HG03469 (cell line): ENCODE measurements at regions not wholly inside any gene's neighbourhood (a gene's known extent, or its start where the extent isn't known, plus 50 kb on each side); places are given as distances from the start of the nearest gene placed in this dataset.
"Not testable (repeated sequence)": the region's sequence is repeated elsewhere in the genome, so short reads cannot be mapped to it uniquely, and the experiment has no call there.

Experiments used
- ATAC-seq: cut with Tn5 transposase; IDR thresholded peaks from one replicate; pipeline ENCODE4 v1.9.1; 2021; ENCODE audit warnings: mild to moderate bottlenecking, moderate library complexity, moderate number of reproducible peaks; ENCODE audit not compliant: unreplicated experiment

DNA sequence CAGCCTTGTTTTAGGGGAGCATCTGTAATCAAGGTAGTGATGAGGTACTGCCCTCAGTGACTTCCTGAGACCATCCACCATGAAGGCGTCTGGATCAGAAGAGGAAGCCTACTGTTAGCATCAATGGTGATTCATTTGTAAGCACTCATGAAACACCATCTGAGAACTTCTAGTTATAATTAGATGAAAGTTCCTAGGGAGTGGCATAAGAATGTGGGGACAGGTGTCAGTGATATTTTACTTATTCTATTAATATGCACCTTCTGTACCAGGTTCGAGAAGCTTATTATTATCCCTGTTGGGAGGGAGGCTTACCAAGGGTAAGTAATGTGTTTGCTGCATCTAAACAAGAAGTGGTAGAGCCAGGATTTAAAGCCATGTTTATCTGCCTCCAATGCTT lies 295.8 kb upstream of the TBL1XR1 start:
- no peak for ATAC-seq

DNA sequence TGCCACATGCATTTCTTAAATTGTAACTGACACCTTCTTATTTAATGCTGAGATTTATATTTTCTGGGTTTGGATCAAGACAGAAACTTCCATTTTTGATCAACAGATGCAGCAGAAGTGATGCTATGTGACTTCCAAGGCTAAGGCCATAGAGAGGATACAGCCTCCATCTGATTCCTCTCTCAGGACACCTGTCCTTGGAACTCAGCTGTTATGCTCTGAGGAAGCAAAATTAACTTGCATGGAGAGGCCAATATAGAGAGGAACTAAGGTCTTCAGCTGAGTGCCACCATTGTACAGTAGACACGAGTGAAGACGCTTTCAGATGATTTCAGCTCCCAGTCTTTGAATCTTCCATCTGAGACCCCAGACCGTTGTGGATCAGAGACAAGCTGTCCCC lies 296.9 kb upstream of the TBL1XR1 start:
- no peak for ATAC-seq

DNA sequence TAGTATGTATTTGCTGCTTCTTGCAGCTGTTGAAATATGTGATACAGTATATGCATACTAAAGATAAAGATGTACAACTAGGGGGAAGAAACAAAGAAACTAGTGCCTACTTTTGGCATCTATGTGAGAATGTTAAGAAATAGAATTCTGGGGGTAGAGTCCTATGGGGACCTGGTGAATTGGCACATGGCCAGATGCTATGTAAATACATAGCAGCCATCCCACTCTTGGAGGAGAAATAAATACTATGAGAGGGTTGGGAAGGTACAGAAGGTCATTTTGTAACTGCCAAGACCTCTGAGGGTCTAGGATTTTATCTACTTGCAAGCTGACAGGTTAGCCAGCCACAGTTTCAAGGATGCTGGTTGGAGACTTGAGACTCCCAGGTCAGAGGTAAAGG lies 298.3 kb upstream of the TBL1XR1 start:
- ATAC-seq: no peak

DNA sequence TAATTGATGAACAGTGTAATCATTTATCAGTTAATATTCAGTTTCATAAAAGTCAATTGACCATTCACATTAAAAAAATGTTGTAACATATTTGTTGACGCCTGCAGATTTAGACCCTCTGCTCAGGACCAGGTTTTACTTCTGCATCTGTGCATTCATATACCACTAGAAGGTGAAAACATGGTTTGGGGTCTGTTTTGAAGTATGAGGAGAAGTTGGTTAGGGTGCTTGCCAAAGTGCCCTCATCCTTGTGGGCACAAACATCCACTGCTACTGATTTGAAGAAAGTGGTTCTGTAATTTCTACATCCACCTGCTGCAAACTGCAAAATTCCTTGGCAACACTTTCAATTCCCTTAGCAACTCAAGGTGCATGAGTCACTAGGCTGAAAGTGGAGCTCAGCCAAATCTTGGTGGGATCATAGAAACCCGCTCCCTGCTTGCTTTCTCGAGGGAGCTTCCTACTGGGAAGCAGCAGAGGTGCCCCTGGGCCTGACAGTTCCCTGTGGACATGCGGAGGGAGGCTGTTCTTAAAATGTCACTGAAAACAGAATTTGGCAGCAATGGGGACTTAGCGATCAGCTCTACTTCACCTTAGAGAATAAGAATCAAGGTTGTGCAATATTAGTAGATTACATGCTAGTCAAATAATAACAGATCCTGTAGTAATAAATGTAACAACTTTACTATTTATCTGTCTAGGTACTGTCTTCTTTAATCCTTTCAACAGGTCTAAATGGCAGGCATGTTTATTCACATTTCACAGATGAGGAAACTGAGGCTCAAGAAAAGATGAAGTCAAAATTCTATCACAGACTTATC lies 301.0 kb upstream of the TBL1XR1 start:
- no peak for ATAC-seq

DNA sequence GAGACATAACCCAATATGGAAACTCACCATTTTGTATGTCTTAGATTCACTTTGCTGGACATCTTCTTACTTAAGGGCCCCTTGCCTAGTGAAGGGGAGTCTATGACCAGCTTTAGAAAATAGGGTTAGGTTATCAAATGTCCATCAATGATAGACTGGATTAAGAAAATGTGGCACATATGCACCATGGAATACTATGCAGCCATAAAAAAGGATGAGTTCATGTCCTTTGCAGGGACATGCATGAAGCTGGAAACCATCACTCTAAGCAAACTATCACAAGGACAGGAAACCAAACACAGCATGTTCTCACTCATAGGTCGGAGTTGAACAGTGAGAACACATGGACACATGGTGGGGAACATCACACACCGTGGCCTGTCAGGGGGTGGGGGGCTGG lies 301.8 kb upstream of the TBL1XR1 start:
- ATAC-seq: not testable (repeated sequence)

DNA sequence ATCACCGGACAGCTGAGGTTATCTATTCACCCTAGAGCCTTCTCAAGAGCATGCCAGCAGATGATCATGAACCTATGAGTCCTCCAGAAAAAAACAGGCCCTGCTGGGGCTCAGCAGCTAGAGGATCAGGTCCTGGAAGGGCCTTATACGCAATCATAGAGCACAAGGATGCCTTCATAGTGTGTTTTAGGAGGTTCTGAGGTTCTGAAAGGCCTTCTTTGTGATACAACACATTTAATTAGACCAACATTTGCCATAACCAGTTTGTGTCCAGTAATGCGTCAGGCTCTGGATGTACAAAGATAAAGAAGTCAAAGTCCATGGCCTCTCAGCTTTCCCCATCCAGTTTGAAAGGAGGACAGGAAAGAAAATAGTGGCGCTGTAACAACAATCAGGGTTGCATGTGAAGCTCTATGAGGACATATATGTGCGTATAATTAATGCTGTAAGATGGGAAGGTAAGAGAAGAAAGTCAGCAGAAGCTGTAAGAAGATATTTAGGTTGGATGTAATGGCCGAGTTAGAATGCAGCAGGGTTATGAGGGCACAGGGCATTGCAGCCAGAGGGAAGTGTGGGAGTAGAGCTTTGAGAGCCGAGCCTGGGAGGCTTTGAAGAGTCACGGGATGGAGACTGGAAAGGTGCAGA lies 302.6 kb upstream of the TBL1XR1 start:
- no peak for ATAC-seq

DNA sequence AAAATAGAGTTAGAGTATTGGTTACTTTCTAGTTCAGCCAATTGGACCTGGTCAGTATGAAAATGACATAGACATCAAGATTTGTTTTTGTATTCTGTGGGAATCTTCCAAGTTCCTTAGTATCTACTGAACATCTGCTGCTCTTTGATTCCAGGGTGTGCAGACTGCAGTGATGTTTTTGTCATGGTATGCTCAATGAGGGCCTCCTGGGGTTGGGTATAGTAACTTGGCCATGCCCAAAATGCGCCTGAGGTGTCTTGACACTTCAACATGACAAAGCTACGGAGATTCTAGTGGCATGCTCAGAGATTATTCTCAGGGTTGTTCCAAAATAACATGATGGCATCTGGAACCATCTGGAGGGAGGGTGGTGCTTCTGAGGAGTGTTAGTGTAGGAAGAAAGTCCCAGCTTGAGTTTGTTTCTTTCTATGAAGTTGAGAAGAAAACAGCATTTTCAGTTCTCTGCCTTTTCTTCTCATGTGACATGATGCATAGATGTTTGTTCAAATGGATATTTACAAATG lies 313.5 kb upstream of the TBL1XR1 start:
- ATAC-seq: no peak

DNA sequence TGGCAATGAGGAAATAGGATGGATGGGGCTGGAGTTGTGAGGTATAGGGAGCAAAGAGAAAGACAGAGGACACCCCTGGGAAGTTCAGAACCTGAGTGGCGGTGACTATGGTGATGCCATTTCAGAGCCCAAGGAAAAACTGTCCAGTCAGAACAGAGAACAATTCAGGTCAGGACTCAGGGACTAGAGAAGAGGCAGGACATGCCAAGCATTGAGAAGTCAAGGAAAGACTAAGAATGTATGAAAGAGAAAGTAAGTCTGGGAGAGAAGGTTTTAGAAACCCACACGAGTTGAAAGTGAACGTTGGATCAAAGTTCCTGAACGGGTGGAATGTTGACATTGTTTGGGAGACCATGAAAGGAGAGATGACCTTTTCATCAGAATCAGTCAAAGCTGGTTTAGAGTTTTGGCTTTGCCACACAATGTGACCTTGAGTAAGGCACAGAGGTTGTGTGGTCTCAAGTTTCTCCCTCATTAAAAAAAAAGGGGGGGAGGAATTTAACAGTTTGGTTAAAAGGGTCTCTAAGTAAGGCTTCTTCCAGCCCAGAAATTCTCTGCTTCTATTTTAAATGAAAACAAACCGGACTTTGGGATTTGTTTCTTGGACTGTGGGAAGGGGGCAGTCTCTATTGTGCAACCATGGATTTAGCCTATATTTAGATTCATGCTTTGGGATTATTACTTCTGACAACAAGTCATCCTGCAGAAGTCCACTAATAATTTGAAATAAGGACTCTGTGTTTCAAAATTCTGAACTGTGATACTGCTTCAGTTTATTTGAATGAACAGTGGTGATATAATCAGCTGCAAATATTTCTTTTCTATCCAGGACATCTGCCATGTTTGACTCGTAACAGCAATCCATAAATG lies 315.9 kb upstream of the TBL1XR1 start:
- no peak for ATAC-seq

DNA sequence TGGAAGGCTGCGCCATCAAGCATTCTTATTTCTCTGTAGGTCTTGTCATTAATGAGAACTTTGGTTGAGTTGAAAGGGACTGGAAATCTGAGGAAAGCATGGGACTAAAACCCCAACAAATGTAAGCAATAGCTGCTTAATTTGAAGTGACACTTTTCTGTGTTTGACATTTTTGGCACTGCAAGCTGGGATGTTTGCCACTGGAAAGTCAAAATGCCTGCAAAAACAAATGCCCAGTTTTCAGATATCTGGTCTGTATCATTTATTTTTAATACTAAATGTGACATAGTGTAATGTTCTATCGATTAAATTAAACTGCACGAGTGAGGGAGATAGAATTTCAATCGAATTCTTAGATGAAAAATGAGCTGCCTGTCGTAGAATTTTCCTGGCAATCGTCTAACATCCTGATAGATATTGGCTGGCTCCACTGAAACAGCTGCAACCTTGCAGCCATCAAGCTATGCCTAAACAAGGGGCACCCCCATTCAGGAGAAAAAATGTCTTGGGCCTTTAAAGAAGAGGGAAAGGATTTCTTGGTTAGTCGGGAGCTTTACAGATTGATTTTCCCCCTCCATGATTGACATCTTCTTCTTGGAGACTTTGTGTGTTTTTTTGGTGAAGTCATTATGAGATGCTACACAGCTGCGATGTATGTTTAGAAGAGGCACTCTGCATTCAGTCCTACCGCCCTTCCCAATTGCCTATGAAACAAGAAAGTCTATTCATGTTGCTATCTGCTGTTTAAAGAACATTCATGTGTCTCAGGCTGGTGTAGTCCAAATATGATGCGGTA lies 316.7 kb upstream of the TBL1XR1 start:
- ATAC-seq: no peak

DNA sequence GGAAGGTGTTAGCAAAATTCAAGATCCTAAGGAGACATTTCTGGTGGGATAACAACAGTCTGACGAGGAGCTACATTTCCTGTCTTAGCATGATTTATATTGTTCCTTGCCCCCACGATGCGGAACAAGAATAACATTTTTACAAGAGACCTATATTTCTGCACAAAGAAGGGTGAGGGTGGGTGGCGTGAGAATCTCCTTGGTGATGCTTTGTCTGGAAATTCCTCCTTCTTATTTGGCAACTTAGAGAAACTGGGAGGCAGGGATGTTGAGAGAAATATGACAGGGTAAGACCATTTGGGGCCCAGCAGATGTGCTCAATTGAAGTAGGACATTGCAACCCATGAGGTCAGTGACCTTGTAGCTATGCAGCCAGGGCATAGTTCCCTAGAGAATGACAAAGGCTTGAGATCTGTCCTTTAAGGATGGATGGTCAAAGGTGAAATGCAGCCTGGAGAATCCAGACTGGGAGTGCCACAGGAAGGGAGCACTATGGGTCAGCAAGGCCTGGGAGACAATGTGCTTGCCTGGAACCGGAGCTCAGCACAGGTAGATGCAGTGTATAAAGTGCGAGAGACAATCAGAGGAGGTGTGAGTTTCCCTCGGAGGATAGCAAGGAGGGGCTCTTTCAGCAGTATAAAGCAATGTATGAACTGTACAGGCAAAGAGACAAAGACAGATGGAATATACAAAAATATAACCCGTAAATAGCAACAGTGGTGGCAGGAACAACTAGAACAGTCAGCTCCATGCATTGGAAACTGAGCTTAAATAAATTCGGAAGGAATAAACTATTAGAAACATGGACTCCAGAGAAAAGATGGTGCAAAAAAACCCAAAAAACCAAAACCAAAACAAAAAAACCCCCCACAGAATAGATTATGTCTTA lies 317.6 kb upstream of the TBL1XR1 start:
- no peak for ATAC-seq

DNA sequence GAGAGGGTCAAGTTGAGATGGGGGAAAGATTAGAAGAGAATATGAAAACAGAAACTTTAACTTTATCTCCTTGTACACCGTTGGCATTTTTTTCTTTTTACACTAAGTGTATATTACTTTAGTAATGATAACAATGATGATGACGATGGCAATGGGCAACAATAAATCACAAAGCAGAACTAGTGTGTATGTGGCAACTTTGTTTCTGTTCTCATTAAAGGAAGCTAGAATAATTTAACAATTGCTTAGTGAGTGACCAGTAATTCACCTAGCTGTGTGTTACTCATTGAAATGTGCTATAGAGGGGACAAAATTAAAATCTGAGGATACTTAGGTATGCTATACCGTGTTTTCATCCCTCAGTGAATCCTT lies 318.5 kb upstream of the TBL1XR1 start:
- ATAC-seq: no peak

DNA sequence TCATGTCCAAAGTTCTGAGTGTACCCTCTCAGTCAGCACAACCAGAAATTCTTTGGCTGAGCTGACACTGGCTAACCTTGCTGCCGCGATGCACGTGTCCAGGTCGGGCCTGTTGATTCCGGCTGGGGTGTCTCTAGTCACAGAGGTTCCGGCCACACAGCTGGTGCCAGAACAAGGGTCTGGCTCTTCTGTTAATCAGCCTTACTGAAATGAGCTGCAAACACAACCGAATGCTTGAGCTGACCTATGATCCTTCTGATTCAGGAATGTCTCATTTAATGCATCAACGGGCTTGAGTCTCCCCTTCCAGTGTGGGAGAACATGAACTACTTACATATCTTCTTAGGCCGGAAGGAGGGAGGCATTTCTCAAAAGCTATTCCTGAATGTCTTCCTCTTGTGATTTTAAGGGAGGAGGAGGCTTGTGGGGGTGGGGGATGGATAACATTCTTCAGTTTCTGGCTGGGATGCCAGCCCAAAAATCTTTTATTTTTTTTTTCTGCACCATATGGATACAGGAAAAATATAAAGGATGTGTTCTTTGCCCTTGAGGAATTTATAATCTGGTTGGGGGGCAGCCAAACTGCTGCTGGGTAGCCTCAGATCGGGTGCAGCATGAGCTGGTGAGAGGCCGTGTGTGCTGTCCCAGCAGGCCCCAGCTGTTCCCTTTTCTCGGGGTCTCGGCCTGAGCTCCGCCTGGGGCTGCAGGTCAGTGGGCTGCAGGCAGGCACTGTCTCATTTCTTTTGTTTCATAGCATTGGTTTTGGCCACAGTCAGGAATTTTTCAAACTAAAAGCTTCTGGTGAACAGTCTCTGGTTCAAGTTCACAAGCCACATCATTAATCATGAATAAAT lies 319.1 kb upstream of the TBL1XR1 start:
- ATAC-seq: no peak

DNA sequence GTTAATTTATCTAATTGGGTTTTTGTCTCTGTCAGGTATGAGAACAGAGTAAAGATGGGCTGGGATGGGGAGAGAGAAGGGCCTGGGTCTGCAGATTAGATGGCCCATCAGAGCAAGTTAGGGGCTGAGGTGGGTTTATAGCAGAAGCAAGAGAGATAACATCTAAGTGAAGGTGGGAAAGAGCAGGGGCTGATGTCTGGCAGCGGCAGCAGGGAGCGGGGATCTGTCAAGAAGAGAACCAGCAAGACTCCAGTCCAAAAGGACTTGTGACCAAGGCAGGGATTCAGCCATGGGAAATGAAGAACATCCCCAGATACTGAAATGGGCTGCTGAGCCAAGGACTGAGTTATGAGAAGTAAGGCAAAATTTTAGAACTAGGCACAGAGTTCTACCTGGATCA lies 320.6 kb upstream of the TBL1XR1 start:
- ATAC-seq: no peak

DNA sequence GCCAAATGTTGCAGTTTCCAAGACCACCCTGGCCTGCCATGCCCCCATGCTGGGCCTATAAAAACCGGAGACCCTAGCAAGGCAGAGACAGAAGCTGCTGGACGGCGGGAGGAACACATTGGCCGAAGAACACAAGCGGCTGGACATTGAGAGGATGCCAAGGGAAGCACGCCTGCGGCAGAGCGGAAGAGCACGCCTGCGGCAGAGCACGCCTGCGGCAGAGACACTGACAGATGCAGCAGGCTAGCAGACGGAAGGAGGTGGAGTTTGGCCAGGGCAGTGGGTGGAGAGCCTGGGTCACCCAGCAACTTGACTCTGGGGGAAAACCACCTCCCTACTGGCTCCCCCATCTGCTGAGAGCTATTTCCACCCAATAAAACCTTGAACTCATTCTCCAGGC lies 322.3 kb upstream of the TBL1XR1 start:
- ATAC-seq: no peak

DNA sequence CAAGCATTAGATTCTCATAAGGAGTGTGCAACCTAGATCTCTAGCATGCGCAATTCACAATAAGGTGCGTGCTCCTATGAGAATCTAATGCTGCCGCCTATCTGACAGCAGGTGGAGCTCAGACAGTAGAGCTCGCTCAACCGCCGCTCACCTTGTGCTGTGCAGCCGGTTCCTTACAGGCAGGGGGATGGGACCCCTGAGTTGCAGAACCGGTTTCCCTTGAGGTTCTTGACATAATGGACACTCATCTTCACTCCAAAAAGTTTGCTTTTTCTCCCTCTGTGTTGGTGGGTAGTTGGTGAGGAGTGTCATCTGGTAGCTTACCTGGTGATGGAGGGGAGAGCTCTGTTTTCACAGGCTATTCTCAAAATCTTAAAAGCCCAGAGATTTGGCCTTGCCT lies 324.0 kb upstream of the TBL1XR1 start:
- no peak for ATAC-seq

DNA sequence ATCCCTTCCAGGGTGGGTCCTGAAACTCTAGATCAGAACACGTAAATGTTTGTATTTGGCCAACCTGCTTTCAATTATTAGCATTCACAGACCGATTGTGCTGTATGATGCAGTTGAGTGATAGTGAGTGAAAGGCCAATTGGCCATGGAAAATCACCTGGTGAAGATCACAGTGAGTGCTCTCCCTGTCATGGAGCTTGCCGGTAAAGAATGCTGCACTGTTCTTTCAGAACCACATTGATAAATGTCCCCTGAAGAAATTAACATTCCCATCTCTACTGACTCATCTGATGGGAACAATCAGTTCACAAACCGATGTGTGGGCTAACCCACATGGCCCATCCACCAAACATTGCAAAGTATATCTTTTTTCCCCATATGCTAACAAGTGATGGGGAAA lies 324.8 kb upstream of the TBL1XR1 start:
- ATAC-seq: no peak

DNA sequence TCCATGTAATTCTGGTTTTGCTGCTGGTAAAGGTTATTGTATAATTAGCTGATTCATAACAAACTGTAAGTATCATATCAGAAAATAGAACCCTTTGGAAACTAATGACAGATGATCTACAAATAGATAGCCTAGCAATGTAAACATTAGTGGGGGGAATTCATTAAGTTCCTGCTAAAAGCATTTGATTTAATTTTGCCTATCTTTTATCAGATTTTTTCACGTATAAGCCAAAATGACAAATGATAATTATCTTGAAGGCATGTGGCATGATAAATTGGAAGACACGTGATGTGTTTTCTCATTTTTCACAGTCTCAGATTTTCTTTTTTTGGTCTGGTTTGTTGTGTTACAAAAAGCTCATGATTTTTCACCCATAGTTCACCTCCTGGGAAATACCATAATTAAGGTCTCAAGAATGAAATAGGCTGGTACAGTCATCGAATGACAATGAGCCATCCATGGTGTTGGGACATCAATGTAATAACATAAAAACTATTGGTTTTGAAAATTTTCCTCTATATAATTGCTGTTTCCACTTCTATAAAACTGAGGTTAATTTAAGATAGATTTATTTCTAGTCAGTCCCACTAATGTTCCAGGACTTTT lies 325.9 kb upstream of the TBL1XR1 start:
- no peak for ATAC-seq

DNA sequence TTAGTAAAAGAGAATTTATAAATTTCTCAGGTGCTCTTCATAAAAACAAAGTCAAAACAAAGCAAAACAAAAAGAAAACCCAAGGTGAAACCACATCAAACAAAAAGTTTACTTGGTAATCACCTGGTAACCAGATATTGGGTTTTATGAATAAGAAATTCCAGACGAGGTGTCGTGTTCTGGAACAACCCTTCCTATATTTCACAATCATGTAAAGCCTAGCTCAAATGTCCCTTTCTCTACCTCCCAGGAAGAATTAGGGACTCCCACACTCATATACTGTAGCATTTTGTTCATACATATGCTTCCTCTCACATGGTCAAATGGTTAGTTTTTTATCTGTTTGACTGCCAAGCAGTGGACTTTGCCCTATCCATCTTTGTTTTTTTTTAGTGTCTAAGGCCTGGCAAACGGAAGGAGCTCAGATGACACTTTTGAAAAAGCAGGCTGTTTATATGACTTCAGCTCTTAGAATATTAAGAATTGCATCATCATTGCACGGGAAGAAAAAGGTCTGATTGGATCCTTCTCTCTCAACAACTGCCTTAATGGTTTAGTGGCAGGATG lies 326.7 kb upstream of the TBL1XR1 start:
- no peak for ATAC-seq
